ENCODE measurements at regions not wholly inside any gene's neighbourhood (a gene's known extent, or its start where the extent isn't known, plus 50 kb on each side); places are given as distances from the start of the nearest gene placed in this dataset.

- no peak overlapping the region for H2AFZ ChIP-seq (ENCODE audit: low read depth, low read length)
- 0 out of 2 replicates have a peak, but pooled peaks cover 3% of the 10 kb centered on the region for H3K27me3 ChIP-seq (ENCODE audit: low read depth, low read length)
- no peaks in the 10 kb centered on the region for H3K4me1 ChIP-seq (ENCODE audit: low read length)
- no peak overlapping the region for H3K27ac ChIP-seq (ENCODE audit: low read length)
- H3K4me3 ChIP-seq (ENCODE audit: low read length) = no peak overlapping the region
- H3K79me2 ChIP-seq (ENCODE audit: low read length) = no peaks in the 10 kb centered on the region
- no peaks in the 10 kb centered on the region for H3K36me3 ChIP-seq (replicated peaks; ENCODE audit: low read depth, low read length)
- no peak overlapping the region for H3K9ac ChIP-seq (ENCODE audit: low read length)
- no peak overlapping the region for H3K4me2 ChIP-seq (ENCODE audit: low read length)
- no peaks in the 10 kb centered on the region for H4K20me1 ChIP-seq (ENCODE audit: insufficient read depth, low read length)
- H3K9me3 ChIP-seq (ENCODE audit: insufficient read depth, low read length) = no peaks in the 10 kb centered on the region
- no peak for TF ChIP-seq CTCF (IDR thresholded peaks at IDR 0.05; ENCODE audit: low read depth, low read length)
- no peak for TF ChIP-seq EZH2phosphoT487 (IDR thresholded peaks at IDR 0.05; ENCODE audit: low read depth)
These were observed 150.1 kb upstream of the SERTAD2 start for GRCh38 chr2:64803776-64804175.

GRCh38 chr2:64804651-64805050, 150.9 kb upstream of the SERTAD2 start:
- H3K27ac ChIP-seq (ENCODE audit: low read length) = no peak overlapping the region
- H2AFZ ChIP-seq (ENCODE audit: low read depth, low read length) = no peak overlapping the region
- no peak overlapping the region for H3K4me2 ChIP-seq (ENCODE audit: low read length)
- no peak for TF ChIP-seq CTCF (IDR thresholded peaks at IDR 0.05; ENCODE audit: low read depth, low read length)
- TF ChIP-seq EZH2phosphoT487 (IDR thresholded peaks at IDR 0.05; ENCODE audit: low read depth) = no peak
- no peaks in the 10 kb centered on the region for H3K9me3 ChIP-seq (ENCODE audit: insufficient read depth, low read length)
- no peaks in the 10 kb centered on the region for H4K20me1 ChIP-seq (ENCODE audit: insufficient read depth, low read length)
- H3K36me3 ChIP-seq (replicated peaks; ENCODE audit: low read depth, low read length) = no peaks in the 10 kb centered on the region
- no peak overlapping the region for H3K9ac ChIP-seq (ENCODE audit: low read length)
- H3K79me2 ChIP-seq (ENCODE audit: low read length) = no peaks in the 10 kb centered on the region
- no peaks in the 10 kb centered on the region for H3K4me1 ChIP-seq (ENCODE audit: low read length)
- H3K27me3 ChIP-seq (ENCODE audit: low read depth, low read length) = no peaks in the 10 kb centered on the region
- H3K4me3 ChIP-seq (ENCODE audit: low read length) = no peak overlapping the region

- H3K4me1 ChIP-seq (ENCODE audit: low read length) = no peaks in the 10 kb centered on the region
- no peaks in the 10 kb centered on the region for H3K79me2 ChIP-seq (ENCODE audit: low read length)
- H3K9ac ChIP-seq (ENCODE audit: low read length) = no peak overlapping the region
- H3K4me2 ChIP-seq (ENCODE audit: low read length) = no peak overlapping the region
- peaks cover 7% of the 10 kb centered on the region for H3K27me3 ChIP-seq (ENCODE audit: low read depth, low read length)
- no peaks in the 10 kb centered on the region for H3K36me3 ChIP-seq (replicated peaks; ENCODE audit: low read depth, low read length)
- H3K4me3 ChIP-seq (ENCODE audit: low read length) = no peak overlapping the region
- TF ChIP-seq EZH2phosphoT487 (IDR thresholded peaks at IDR 0.05; ENCODE audit: low read depth) (no peak), CTCF (IDR thresholded peaks at IDR 0.05; ENCODE audit: low read depth, low read length) (no peak)
- no peak overlapping the region for H2AFZ ChIP-seq (ENCODE audit: low read depth, low read length)
- no peaks in the 10 kb centered on the region for H4K20me1 ChIP-seq (ENCODE audit: insufficient read depth, low read length)
- no peaks in the 10 kb centered on the region for H3K9me3 ChIP-seq (ENCODE audit: insufficient read depth, low read length)
- H3K27ac ChIP-seq (ENCODE audit: low read length) = no peak overlapping the region
These were observed 153.7 kb upstream of the SERTAD2 start for GRCh38 chr2:64807417-64807816.

GRCh38 chr2:64808092-64808491, 154.4 kb upstream of the SERTAD2 start:
- Histone ChIP-seq H3K4me1 (ENCODE audit: low read length) (no peaks in the 10 kb centered on the region), H3K4me2 (ENCODE audit: low read length) (no peak overlapping the region), H2AFZ (ENCODE audit: low read depth, low read length) (no peak overlapping the region), H3K27ac (ENCODE audit: low read length) (no peak overlapping the region), H3K36me3 (replicated peaks; ENCODE audit: low read depth, low read length) (no peaks in the 10 kb centered on the region), H3K79me2 (ENCODE audit: low read length) (no peaks in the 10 kb centered on the region), H3K9me3 (ENCODE audit: insufficient read depth, low read length) (no peaks in the 10 kb centered on the region), H4K20me1 (ENCODE audit: insufficient read depth, low read length) (no peaks in the 10 kb centered on the region), H3K4me3 (ENCODE audit: low read length) (no peak overlapping the region), H3K27me3 (ENCODE audit: low read depth, low read length) (peaks cover 11% of the 10 kb centered on the region), H3K9ac (ENCODE audit: low read length) (no peak overlapping the region)
- TF ChIP-seq CTCF (IDR thresholded peaks at IDR 0.05; ENCODE audit: low read depth, low read length) (no peak), EZH2phosphoT487 (IDR thresholded peaks at IDR 0.05; ENCODE audit: low read depth) (no peak)
